NT2/D1 (cell line): ENCODE measurements at regions not wholly inside any gene's neighbourhood (a gene's known extent, or its start where the extent isn't known, plus 50 kb on each side); places are given as distances from the start of the nearest gene placed in this dataset.

Experiments used
- SUZ12 ChIP-seq: IDR thresholded peaks from 2 replicates; pipeline ENCODE4 v1.6.1; 2011; ENCODE audit not compliant: insufficient read length, insufficient read depth; ENCODE audit errors: extremely low read depth
- YY1 ChIP-seq: IDR thresholded peaks from 2 replicates; pipeline ENCODE4 v1.6.1; 2011; ENCODE audit not compliant: insufficient read length, insufficient read depth
- ZNF274 ChIP-seq: IDR thresholded peaks from 2 replicates; pipeline ENCODE4 v1.6.1; 2011; ENCODE audit warnings: mild to moderate bottlenecking, low read depth, low read length

- TF ChIP-seq YY1 (no peak), ZNF274 (no peak), SUZ12 (no peak)
These were observed 207.1 kb downstream of the NFATC2 start for GRCh38 chr20:51335329-51335841.
